ENCODE measurements at regions not wholly inside any gene's neighbourhood (a gene's known extent, or its start where the extent isn't known, plus 50 kb on each side); places are given as distances from the start of the nearest gene placed in this dataset.
A peak's percentile ranks its signal among the peaks of the same experiment; 100 is the strongest.

DNA sequence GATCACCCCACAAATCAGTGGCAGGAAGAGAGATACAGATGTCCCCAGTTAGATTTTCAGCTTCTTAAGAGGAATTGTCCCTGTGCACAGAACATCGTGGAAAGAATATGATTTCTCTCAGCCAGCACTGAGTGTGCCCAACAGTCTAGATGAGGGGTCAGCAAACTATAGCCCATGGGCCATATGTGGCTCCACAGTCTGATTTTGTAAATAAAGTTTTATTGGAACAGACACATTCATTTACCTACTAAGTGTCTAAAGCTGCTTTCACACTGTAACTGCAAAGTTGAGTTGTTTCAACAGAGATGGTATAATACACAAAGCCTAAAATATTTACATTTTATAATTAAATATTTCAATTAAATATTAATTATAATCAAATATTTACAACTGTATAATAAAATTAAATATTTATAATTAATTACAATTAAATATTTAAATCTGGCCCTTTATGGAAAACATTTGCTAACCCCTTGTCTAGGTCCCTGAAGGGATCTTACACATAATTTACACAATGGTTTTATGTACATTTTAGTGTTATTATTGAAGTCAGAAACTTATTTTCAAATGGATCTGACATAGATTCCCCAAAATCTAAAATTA lies 407.6 kb downstream of the PTPRU start:
- no peak for DNase-seq (ENCODE audit: low read depth)

DNA sequence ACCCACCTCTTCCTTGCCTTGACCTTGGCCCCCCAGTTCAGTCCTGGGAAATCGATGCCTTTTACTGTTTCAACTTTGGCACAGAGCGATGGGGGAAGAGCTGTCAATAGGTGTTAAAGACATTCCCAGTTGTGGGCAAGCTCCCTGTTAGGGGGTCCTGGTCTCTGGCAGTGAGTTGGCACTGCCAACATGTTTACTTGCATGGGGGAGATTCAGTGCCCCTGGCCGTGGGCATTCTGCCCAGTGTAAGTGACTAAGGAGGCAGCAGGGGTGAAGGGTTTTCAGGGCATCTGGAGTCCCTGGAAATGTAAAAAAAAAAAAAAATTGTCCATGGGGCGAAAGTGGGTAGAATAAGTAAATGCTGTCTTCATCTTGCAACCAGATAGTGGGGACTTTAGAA lies 407.0 kb downstream of the PTPRU start:
- no peak for DNase-seq (ENCODE audit: low read depth)

DNA sequence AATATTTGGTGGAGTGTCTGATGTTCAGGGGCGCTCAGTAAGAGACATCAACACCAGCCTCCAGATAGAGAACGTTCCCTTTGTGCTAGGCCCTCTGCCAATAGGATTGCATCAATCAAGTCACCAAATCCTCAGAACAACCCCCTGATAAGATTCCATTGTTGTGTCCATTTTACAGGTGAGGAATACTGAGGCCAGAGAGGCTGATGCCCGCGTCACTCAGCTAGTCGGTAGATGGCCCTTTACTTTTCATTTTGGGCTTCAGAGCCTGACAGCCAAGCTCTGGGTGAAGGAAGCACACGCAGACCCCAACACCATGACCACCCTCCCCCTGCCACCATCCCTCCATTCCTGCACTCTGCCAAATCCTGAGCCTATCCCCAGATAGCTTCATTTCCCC lies 406.2 kb downstream of the PTPRU start:
- DNase-seq (ENCODE audit: low read depth) = no peak

DNA sequence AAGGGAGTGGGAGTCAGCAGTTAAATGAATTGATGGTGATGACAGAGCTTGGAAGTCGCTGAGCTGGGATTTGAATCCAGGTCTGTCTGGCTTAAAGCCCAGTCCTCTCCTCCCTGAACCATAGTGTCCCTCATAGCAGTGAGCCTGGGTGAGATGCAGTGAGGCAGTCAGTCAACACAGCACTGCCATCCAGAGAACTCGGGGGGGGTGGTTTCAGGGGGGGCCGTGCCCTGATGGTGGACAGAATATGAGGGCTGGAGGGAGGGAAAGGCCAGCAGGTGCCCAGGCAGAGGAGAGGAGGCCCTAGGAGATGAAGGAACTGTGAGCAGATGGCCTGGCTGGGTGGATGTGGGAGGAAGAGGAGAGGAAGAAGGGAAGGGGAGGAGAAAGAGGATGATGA lies 405.6 kb downstream of the PTPRU start:
- no peak for DNase-seq (ENCODE audit: low read depth)

DNA sequence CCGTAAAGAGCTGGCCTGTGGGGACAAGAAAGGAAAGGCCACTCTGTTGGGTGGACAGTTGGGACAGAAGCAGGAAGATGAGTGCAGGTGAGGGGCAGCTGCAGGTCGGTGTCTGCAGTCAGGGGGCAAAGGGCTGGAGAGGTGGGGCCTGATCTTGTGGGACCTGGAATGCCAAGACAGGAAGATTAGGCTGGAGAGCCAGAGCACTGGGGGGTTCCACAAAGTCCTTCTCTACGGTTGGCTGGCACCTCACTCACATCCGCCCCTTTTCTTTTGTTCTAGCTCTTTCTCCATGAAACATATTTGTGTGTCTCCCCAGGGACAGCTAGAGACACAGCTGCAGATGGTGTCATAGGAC lies 404.1 kb downstream of the PTPRU start:
- no peak for DNase-seq (ENCODE audit: low read depth)

DNA sequence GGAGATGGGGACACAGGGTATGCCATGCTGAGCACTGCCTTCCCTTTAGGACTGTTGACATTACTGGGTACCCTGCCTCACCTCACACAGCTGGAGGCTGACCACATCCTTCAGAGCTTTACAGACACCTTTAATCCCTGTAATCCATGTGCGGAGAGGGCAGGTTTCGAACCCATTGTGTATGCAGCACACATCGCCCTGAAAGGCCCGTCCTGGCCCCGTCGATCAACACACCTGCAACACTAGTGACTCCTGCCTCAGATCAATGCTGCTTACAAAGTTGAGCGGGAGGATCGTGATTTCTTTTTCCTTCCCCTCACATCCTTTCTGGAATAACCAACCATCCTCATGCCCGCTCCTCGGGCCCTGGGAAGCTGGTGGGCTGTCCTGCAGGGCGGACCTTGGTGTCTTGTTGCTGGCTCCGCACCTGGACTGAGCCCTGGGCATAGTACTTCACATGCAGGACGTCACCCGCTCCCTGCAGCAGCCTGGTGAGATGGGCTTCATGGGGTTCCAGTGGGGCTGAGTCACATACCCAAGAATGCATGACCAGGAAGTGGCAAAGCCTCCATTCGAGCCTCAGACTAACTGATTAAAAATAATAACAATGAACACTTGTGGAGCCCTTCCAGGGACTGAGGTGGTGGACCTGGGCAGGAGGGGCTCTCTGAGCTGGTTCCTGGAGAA lies 403.6 kb downstream of the PTPRU start:
- DNase-seq (ENCODE audit: low read depth) = peak; percentile 73

DNA sequence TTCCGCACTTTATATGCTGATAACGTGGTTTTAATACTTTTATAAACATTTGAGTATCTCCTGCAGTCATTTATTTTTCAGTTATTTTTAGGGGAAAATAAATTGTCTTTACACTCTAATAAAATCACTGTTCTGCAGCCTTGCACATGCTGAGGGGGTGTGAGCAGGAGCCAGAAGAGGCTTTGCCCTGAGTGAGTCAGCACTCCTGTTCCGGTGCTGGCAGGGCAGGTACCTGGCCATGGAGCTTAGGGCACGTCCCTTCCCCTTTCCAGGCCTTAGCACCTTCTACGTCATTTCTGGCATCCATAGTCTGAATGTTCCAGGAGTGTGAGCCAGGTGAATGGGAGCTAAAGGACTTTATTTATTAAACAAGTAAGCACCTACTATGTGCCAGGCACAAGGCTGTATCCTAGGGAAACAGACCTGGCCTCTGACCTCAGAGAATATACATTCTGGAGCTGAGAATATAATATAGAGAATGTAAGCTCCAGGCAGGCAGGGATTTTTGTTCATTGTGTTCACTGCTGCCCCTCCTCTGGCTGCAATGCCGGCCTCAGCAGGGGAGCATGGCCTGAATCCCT lies 402.9 kb downstream of the PTPRU start:
- DNase-seq (ENCODE audit: low read depth) = no peak

DNA sequence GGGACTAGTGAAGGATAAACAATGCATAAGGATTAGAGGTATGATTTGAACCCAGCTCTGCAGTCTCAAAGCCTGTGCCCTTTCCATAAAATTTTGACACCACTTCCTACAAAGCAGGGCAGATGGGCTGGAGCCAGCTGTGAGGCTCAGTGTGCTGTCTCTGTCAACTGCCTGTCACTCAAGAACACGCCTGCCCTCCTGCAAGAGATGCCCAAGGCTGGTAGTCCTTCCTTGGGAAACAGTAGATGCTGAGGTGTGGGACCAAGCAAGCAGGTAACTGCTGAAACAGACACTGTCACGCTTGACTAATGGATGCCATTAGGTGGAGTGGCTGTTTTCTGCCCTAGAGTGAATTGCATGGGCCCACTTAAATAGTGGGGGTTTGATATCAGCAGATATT lies 402.0 kb downstream of the PTPRU start:
- no peak for DNase-seq (ENCODE audit: low read depth)

DNA sequence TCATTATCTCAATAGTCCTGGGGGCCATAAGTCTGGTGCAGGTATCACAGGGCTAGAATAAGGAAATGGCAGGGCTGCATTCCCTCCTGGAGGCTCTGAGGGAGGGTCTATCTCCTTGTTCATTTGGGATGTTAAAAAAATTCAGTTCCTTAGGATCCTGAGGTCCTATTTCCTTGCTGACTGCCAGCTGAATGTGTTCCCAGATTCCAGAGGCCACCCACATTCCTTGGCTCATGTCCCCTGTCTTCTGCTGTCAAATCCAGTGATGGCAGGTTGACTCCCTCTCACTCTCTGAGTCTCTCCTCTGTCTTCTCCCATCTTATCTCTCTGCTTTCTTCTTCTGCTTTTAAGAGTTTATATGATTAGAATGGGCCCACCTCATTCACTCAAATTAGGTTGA lies 400.6 kb downstream of the PTPRU start:
- DNase-seq (ENCODE audit: low read depth) = no peak

DNA sequence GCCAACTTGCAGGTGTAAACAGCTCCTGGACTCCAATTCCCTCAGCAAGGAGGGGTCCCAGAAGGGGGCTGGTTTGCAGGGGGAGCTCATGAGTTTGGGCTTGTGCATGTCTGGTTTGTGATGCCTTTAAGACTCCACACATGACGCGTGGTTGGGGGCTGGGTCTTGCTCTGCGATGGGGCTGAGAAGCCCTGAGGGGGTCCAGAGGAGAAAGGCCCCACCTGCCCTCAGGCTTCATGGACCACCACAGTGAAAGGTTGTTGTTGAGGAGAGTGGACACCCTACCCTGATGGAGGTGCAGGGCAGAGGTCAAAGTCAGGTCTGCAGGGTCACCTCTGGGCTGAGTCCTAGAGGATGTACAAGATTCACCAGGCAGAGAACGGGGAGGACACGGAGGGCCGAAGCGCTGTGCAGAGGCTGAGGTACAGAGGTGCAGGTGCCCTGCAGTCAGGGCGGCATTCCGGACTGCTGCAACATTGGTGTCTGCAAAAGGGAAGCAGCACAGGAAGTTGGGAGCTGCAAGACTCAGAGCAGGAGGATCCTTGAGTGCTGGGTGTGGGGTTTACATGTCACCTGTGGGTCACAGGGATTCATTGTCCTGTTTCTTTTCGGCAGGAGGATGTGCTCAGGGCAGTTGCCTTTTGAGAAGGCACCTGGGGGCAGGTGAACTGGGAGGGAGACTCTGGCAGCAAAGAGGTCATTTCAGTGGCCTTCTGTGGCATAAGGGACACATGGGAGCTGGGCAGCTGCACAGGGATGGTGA lies 399.4 kb downstream of the PTPRU start:
- DNase-seq (ENCODE audit: low read depth) = no peak

DNA sequence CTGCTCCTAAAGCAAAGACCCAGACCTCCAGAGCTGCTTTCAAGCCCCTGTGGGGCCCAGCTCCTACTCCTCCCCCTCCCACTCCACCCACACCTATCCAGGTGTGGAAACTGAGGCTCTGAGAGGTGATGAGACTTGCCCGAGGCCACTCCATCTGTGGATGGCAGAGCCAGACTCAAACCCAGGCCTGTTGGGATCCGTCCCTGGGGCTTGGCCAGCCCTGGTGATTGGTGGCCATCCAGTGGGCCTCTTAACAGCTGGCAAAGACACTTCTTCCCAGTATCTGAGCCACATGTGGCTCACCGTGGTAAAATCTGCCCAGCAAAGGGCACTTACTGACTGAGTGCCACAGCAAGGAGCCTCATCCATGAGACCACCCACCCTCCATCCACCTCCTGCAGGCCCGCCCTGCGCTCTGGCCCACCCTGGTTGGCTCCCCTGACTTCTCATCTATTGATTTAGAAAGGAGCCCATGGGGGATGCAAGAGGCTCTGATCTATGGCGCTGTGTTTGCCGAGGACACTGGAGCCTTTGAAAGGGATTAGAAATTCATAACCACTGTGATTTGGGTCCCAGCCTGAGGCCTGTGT lies 398.5 kb downstream of the PTPRU start:
- DNase-seq (ENCODE audit: low read depth) = no peak

DNA sequence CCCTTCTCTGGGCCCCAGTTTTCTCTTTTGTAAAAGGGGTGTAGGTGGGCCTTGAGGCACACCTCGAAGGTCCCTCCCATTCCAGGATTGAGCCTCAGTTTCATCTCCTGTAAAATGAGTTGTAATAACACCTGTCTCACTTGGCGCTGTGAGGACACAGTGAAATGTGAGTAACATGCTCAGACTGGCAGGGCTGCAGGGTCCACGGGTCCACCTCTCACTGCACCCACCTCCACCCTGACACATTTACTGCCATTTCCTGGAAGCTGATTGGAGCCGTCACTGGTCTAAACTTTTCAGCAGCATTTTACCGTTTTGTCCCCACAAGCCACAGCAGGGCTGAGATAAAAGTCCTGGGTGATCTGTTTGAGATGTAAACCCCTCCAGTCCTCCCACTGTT lies 398.0 kb downstream of the PTPRU start:
- no peak for DNase-seq (ENCODE audit: low read depth)

DNA sequence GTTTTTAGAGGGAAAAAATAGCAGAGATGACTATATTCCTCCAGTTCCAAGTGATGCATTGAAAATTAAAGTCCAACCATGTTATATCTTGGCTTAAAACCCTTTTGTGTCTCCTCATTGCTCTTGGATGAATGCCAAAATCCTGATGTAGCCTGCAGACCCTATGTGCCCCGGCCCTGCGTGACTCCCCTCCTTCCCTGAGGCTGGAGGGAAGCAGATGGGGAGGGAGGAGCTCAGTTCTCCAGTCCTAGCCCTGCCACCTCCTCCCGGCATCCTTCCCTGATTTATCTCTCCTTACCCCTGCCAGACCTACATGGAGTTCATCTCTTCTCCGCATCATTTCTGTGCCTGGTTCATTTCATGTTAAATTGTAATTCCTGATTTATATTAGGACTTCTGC lies 397.4 kb downstream of the PTPRU start:
- DNase-seq (ENCODE audit: low read depth) = no peak

DNA sequence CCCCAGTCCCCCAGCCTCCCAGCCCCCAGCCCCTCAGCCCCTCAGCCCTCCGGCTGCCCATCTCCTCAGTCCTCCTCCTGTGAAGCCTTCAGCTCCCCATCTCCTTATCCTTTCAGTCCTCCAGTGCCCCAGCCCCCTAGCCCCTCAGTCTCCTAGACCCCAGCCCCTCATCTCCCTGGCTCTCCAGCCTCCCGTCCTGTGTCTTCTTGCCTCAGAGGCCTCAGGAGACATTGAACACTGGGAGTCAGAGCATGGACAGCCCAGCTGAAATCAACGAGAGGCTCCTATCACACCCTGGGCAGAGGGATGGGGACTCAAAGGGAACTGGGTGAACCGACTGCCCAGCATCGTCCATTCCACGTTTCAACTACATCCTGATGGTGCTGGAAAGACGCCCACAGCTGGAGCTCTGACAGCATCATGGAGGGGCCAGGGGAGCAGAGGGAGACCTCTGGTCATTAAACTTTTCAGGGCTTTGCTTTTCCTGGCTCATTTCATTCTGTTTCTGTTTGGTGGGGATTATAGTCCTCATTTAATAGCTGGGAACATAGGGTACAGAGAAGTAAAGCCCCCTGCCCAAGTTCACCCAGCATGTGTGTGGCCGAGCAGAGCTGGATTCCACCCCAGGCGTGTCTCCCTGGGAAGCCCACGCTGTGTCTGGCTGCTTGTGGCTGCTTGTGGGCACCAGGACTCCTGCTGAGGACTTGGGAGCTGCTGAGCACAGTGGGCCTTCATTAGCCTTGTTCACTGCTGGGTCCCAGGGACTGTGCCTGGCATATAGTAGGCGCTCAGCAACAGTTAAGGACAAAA lies 396.7 kb downstream of the PTPRU start:
- DNase-seq (ENCODE audit: low read depth) = no peak

DNA sequence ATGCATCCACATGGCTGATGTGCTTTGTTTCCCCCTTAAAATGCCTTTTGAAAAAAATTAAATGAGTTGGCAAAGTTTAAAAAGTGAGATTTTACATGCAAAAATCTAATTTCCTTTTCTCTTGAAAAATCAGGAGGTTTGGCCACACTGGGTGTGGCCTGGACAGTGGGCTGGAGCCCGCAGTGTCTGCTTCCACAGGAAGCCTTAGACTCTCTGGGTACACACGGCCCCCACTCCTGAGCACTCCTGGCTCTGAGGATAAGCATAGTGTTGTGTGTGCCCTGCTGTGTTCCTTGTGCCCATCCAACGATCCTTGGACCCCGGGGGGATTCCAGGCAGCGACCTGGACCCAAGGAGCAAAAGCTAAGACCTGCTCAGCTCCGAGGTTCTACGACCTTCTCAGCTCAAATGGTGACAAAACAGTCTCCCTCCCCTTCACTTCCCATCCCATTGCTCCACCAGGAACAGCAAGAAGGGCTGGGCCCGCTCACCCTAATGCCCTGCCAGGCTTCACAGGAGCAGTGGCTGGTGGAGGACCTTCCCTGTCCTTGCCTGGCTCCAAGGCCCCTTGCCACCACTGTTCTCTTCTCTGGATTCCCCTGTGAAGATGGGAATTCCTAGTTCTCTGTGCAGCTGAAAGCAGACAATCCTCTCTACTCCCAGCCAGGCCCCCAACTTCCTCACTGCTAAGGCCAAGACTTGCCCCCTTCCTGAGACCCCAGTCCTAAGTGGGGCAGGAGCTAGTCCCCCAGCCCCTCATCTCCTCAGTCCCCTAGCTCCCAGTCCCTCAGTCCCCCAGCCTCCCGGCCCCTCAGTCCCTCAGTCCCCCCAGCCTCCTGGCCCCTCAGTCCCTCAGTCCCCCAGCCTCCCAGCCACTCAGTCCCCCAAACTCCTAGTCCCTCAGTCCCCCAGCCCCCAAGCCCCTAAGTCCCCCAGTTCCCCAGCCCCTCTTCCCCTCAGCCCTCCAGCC lies 395.8 kb downstream of the PTPRU start:
- no peak for DNase-seq (ENCODE audit: low read depth)

DNA sequence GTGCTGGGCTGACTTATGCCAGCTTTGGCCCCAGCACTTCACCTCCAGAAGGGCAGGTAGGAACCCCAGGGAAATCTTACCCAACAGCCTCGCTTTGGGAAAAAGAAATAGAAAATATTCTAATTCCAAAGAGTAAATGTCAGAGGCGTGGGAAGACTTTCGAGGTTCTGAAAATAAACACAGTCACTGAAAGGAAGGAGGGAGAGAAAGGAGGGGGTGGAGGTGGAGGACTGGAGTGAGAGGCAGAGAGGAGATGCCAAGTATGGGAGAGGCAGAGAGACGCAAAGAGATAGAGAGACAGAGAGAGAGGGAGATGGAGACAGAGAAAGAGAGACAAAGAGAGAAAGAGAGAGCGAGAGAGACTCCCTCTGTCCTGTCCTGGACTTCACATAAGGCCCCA lies 395.0 kb downstream of the PTPRU start:
- no peak for DNase-seq (ENCODE audit: low read depth)

DNA sequence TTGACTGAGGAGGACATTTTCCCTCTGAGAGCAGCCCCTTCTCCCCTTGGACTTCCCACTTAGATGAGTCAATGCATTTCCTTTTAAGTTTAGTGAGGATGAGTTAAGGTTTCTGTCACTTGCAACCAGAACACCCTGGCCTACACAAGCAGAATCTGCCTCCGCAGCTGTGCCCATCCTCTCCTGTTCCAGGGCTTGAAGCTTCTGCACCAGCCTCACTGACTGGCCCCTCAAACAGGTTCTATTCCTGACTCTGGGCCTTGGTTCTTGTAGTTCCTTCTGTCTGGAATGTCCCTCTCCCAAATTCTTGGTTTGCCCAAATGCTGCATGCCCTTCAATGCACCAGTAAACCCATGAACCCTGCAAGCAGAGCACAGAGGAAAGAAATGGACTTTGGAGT lies 394.4 kb downstream of the PTPRU start:
- DNase-seq (ENCODE audit: low read depth) = no peak

DNA sequence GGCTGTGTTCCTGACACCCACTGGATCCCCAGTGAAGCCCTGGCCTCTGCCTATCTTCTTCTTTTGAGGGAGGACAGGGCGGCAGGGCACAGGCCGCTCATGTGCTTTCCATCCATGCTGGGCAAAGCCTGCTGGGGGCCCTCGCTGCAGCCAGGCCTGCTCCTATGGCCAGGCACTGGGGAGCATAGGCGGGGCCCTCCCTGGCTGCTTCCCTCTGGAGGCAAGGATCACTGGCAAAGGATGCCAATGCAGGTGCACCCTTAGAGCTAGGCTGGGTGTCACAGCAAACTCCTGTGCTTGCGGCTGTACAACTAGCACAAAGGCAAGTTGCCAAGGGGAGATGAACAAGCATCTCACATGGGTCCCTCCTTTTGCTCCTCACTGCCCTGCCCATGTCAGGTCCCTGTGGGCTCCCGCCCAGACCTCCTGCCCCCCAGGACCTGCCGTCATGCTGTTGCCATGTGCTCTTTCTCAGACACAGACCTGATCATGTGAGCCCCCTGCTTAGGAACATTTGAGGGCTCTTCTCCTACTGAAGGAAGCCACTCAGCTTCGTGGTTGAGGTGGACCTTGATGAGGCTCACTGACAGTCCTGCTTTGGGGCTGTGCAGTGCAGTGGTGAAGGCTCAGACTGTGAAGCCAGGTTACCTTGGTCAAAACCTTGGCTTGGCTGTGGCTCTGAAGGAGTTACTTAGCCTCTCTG lies 393.6 kb downstream of the PTPRU start:
- no peak for DNase-seq (ENCODE audit: low read depth)

DNA sequence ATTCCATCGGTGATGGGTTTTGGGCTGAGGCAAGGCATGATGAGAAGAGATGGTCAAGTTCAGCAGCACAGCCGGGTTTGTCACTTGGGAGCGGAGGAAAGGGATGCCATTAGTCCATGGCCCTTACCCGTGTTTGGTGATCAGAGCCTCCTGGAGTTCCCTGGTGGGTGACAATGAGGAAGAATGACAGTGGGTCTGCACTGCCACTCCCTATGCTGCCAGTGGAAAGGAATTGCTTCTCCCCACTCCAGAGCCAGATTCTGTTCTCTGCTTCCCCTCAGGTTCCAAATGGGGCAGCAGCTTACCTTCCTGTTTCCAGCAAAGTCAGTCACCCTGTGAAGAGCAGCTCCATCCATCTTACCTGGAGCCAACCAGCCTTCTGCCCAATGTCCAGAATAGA lies 393.1 kb downstream of the PTPRU start:
- no peak for DNase-seq (ENCODE audit: low read depth)

DNA sequence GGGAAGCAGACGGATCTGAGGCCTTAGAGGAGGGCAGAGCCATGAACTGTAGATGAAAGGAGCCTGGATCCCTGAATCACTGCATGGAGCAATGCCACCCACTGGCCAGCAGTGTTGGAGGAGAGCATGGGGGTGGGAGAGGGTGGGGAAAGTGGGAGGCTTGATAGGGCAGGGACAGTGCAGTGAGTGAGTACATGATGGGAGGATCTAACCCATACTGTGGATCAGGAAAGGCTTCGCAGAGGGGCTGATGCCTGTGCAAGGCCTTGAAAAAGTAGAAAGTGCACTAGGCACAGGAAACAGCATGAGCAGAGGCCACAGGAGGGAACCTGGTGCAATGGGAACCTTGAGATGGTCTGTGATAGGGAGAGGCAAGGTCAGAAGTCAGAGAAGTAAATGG lies 391.9 kb downstream of the PTPRU start:
- no peak for DNase-seq (ENCODE audit: low read depth)
